Stimulated activated CD4-positive, alpha-beta T cell treated with anti-CD3 and anti-CD28 coated beads, Interleukin-2, amount 100 ng/mL, for 4 hours (primary cell): ENCODE measurements at regions not wholly inside any gene's neighbourhood (a gene's known extent, or its start where the extent isn't known, plus 50 kb on each side); places are given as distances from the start of the nearest gene placed in this dataset.
A peak's percentile ranks its signal among the peaks of the same experiment; 100 is the strongest.

Source experiments
- DNase-seq: peaks from one replicate; pipeline ENCODE4 v3.0.0-alpha.2; 2020; ENCODE audit warnings: low read depth

- peak; percentile 52 for DNase-seq
These were observed 115.8 kb downstream of the SLC25A47 start for GRCh38 chr14:100438678-100439592.

- no peak for DNase-seq
These were observed 116.6 kb downstream of the SLC25A47 start for GRCh38 chr14:100439781-100440180.

- DNase-seq, result peak; percentile 16
These were observed 117.1 kb downstream of the SLC25A47 start for GRCh38 chr14:100440207-100440631.

- no peak for DNase-seq
These were observed 117.6 kb downstream of the SLC25A47 start for GRCh38 chr14:100440758-100441203.

- DNase-seq, result no peak
These were observed 118.3 kb downstream of the SLC25A47 start for GRCh38 chr14:100441271-100441947.

GRCh38 chr14:100442036-100442435 is 118.9 kb downstream of the SLC25A47 start:
- DNase-seq, result no peak

GRCh38 chr14:100442498-100443490 is 119.7 kb downstream of the SLC25A47 start:
- DNase-seq, result no peak

- no peak for DNase-seq
These were observed 120.5 kb downstream of the SLC25A47 start for GRCh38 chr14:100443603-100444002.

GRCh38 chr14:100445436-100446088 is 122.4 kb downstream of the SLC25A47 start:
- no peak for DNase-seq

- DNase-seq, result no peak
These were observed 123.4 kb downstream of the SLC25A47 start for GRCh38 chr14:100446572-100446971.

GRCh38 chr14:100448376-100448775 is 125.2 kb downstream of the SLC25A47 start:
- DNase-seq, result no peak

- DNase-seq, result no peak
These were observed 126.3 kb downstream of the SLC25A47 start for GRCh38 chr14:100449225-100449987.

GRCh38 chr14:100450049-100450448 is 126.9 kb downstream of the SLC25A47 start:
- no peak for DNase-seq

GRCh38 chr14:100450736-100451135 is 127.6 kb downstream of the SLC25A47 start:
- no peak for DNase-seq

GRCh38 chr14:100451264-100451663 is 128.1 kb downstream of the SLC25A47 start:
- DNase-seq, result no peak

- no peak for DNase-seq
These were observed 130.8 kb downstream of the SLC25A47 start for GRCh38 chr14:100453930-100454329.

- DNase-seq, result no peak
These were observed 131.3 kb downstream of the SLC25A47 start for GRCh38 chr14:100454437-100454836.

- no peak for DNase-seq
These were observed 123.3 kb downstream of the BEGAIN start for GRCh38 chr14:100463937-100464336.

- DNase-seq, result no peak
These were observed 120.9 kb downstream of the BEGAIN start for GRCh38 chr14:100466111-100466856.
